OCI-M2 (cell line): ENCODE measurements at regions not wholly inside any gene's neighbourhood (a gene's known extent, or its start where the extent isn't known, plus 50 kb on each side); places are given as distances from the start of the nearest gene placed in this dataset.

Source experiments
- DNase-seq: peaks from one replicate; lab custom pipeline; 2025; ENCODE audit not compliant: unreplicated experiment; lab: John Stamatoyannopoulos, UW

GRCh38 chr2:16507655-16508489 lies 157.8 kb downstream of the CYRIA start:
- DNase-seq, result no peak

- no peak for DNase-seq
Observed at GRCh38 chr2:16506366-16506765, 159.3 kb downstream of the CYRIA start.

DNA sequence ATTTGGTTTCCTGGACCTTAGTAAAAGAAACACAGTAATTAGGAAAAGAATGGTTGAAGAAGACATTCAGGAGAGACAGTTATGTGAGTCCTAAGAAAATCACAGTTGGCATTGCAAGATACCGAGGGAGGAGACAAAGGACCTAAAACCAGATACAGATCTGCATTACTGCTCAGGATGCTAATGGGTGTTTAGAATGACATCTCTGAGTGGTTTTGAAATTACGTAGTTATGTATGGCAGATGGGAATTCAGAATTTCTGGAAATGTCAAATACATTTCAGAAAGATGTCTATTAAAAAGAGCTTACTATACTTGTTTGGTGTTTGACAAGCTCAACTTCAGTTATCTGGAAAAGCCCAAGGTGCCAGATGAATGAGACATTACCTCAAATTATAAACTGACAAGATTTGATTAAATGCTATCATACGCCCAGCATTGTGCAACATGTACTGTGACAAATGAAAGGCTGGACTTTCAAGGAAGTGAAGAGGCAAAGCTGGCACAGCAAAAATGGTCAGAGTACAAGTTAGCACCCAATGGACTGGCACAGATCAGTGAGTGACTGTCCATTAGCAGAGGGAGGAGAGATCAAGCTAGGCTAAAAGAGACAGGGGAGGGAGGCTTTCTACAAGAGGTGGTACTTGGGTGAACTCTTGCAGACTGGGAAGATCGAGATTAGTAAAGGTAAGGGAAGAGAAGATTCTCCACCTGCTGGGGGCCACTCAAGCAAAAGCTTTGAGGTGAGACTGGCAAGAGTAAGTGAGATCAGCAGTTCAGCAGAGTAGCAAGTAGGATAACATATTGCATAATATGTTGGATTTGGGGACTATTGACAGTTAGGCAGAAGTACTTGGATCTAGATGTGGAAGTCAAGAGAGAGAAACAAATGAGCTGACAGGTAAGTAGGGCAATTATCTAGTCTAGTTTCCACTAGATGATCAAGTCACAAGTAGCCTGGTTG lies 168.9 kb downstream of the CYRIA start:
- no peak for DNase-seq

GRCh38 chr2:16495509-16496208 lies 170.0 kb downstream of the CYRIA start:
- DNase-seq, result no peak

GRCh38 chr2:16494836-16495508 lies 170.7 kb downstream of the CYRIA start:
- no peak for DNase-seq

- DNase-seq, result no peak
Observed at GRCh38 chr2:16493788-16494187, 171.8 kb downstream of the CYRIA start.

- DNase-seq, result no peak
Observed at GRCh38 chr2:16487686-16488085, 177.9 kb downstream of the CYRIA start.

DNA sequence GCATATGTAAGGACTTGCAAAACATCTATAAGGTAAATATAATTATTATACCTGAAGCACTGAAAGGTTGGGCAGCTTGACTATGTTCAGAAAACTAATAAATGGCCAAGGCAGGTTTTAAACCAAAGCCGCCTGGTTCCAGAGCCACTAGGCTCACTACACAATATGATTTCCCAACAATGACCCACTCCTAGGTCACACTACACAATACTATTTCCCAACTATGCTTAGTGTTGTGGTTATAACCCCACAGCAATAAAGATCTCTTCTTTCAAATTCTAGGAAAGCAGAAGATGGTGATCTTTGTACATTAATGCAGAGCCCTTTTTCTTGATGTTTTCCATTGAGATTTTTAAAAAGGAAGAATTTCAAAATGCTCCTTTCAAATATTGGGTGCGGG lies 180.4 kb downstream of the CYRIA start:
- no peak for DNase-seq

GRCh38 chr2:16482460-16482859 lies 183.2 kb downstream of the CYRIA start:
- DNase-seq, result no peak

DNA sequence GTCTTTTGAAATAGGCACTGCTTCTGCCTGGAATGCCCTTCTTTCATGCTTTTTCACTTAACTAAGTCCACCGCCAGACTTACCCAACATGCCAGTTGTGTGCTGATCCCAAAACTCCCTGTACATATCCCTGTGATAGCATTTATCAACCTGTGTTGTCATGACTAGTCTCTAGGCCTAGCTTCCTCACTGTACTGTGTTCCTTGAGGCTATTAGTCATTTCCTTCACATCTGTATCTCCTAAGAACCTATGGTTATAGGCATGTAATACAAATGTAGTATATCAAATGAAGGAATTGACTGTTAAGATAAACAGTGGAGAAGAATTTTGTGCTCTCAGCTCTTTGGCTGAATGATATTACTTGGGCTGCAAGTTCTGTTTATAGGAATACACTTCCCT lies 184.3 kb downstream of the CYRIA start:
- no peak for DNase-seq

GRCh38 chr2:16479721-16480120 lies 185.9 kb downstream of the CYRIA start:
- DNase-seq, result no peak

GRCh38 chr2:16478434-16479210 lies 187.0 kb downstream of the CYRIA start:
- no peak for DNase-seq

GRCh38 chr2:16477648-16478047 lies 188.0 kb downstream of the CYRIA start:
- no peak for DNase-seq

- DNase-seq, result no peak
Observed at GRCh38 chr2:16476866-16477265, 188.8 kb downstream of the CYRIA start.

DNA sequence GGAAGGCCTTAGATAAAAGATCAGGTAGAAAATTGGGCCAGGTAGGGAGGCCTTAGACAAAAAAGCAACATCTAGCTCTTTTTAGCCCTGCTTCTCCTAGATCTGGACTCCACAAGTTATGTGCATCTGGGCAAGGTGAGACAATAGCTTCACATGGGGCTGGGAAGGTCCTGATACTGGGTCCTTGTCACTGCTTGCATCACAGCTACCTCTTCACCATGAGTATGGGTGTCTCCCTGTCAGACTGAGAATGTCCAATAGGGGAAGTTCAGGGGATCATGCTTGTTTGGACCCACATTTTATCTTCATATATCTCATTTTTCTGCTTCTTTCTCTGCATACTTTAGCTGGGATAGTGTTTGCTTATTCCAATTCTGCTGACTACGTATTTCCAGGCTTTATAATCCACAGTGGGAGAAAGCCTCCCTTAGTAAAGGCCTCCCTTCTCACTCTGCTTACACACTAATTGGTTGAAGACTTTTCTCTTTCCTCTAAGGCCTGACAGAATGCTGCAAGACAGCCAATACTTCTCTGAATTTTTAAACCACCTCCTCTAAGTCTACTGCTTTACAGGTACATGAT lies 189.6 kb downstream of the CYRIA start:
- no peak for DNase-seq

- DNase-seq, result no peak
Observed at GRCh38 chr2:16475586-16475985, 190.0 kb downstream of the CYRIA start.

DNA sequence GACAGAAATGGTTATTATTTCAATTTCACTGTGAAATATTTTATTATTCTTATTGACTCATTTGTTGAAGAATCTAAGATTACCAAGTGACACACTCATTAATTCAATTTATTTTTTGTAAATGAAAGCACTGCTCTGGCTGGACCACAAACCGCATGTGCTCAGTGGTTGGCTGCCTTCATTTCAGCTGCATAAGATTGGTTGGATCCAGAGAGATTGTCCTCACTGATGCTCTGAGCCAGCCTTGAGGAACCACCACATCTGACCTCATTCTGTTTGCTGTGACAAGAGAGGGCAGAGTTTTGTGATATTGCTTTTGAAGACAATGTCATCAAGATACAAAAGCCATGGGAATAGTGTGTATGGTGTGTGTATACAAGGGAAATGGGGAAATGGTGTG lies 192.1 kb downstream of the CYRIA start:
- no peak for DNase-seq

- DNase-seq, result no peak
Observed at GRCh38 chr2:16470936-16471490, 194.6 kb downstream of the CYRIA start.

DNA sequence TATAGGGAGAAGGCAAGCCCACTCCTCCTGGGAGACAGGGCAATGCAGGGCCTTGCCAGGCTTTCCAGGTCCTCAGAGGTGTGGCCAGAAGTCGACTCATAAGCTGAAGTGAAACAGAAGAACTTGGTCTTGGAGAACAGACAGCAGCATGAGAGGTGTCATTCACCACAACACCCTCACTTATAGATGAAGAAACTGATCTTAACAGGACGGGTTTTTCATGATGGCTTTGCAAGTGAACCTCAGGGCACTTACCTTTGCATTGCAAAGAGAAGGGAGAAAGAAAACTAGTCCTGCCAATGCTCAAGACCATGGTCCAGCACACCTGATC lies 198.8 kb downstream of the CYRIA start:
- no peak for DNase-seq
